Endothelial cell of umbilical vein (primary cell): ENCODE measurements at regions not wholly inside any gene's neighbourhood (a gene's known extent, or its start where the extent isn't known, plus 50 kb on each side); places are given as distances from the start of the nearest gene placed in this dataset.

Source experiments
- CTCF ChIP-seq, 2 donors: IDR thresholded peaks; 1 replicate in 1 of 2; 2 replicates in 1 of 2; pipeline ENCODE4 v1.5.1; 2011; ENCODE audit warnings: low read length in 2 of 2, mild to moderate bottlenecking in 2 of 2, moderate library complexity in 2 of 2, control low read depth in 1 of 2, inconsistent platforms in 1 of 2, low read depth in 1 of 2; ENCODE audit not compliant: insufficient read depth in 1 of 2; ENCODE audit errors: extremely low read depth in 1 of 2
- EZH2 ChIP-seq: IDR thresholded peaks from 2 replicates; pipeline ENCODE4 v1.6.1; 2012; ENCODE audit warnings: borderline replicate concordance, low read depth, mild to moderate bottlenecking, moderate library complexity, low read length, inconsistent platforms; ENCODE audit not compliant: severe bottlenecking
- MYC ChIP-seq: IDR thresholded peaks from one replicate; pipeline ENCODE4 v1.6.1; 2011; ENCODE audit warnings: mild to moderate bottlenecking, low read depth, low read length
- POLR2A ChIP-seq: IDR thresholded peaks from 2 replicates; pipeline ENCODE4 v1.6.1; 2012; ENCODE audit warnings: low read depth, mild to moderate bottlenecking, control low read depth, low read length

- no peak for TF ChIP-seq CTCF (IDR thresholded peaks at IDR 0.05; ENCODE audit: extremely low read depth in 1 of 2, insufficient read depth in 1 of 2, low read depth in 1 of 2, low read length in 2 of 2)
- no peak for TF ChIP-seq EZH2
- no peak for TF ChIP-seq POLR2A
- no peak for TF ChIP-seq MYC
Measured at GRCh38 chr11:105226091-105226490, 86.5 kb upstream of the CARD18 start.
